Left kidney (tissue), 1 donor: ENCODE measurements at regions not wholly inside any gene's neighbourhood (a gene's known extent, or its start where the extent isn't known, plus 50 kb on each side); places are given as distances from the start of the nearest gene placed in this dataset.
"Not testable (repeated sequence)": the region's sequence is repeated elsewhere in the genome, so short reads cannot be mapped to it uniquely, and the experiment has no call there.

ENCODE experiments used
- DNase-seq: peaks from one replicate; pipeline ENCODE4 v3.0.0-alpha.2; 2013

- no peak for DNase-seq
Measured at GRCh38 chr1:56115701-56116100, 463.7 kb downstream of the PLPP3 start.

GRCh38 chr1:56113679-56114078, 465.7 kb downstream of the PLPP3 start:
- DNase-seq: no peak

GRCh38 chr1:56107275-56107638, 472.1 kb downstream of the PLPP3 start:
- no peak for DNase-seq

- no peak for DNase-seq
Measured at GRCh38 chr1:56106531-56107274, 472.7 kb downstream of the PLPP3 start.

- DNase-seq: no peak
Measured at GRCh38 chr1:56105397-56105796, 474.0 kb downstream of the PLPP3 start.

GRCh38 chr1:56099766-56100265, 479.5 kb downstream of the PLPP3 start:
- DNase-seq: no peak

- DNase-seq: no peak
Measured at GRCh38 chr1:56098946-56099345, 480.4 kb downstream of the PLPP3 start.

- DNase-seq: no peak
Measured at GRCh38 chr1:56097713-56098112, 481.6 kb downstream of the PLPP3 start.

- no peak for DNase-seq
Measured at GRCh38 chr1:56095696-56096665, 483.4 kb downstream of the PLPP3 start.

GRCh38 chr1:56094168-56094567, 485.2 kb downstream of the PLPP3 start:
- DNase-seq: no peak

GRCh38 chr1:56092684-56093570, 486.4 kb downstream of the PLPP3 start:
- DNase-seq: no peak

GRCh38 chr1:56089826-56090225, 489.5 kb downstream of the PLPP3 start:
- DNase-seq: not testable (repeated sequence)

GRCh38 chr1:56084246-56084645, 495.1 kb downstream of the PLPP3 start:
- DNase-seq: no peak

GRCh38 chr1:56081736-56082135, 497.6 kb downstream of the PLPP3 start:
- no peak for DNase-seq

- no peak for DNase-seq
Measured at GRCh38 chr1:56081173-56081572, 498.2 kb downstream of the PLPP3 start.

- no peak for DNase-seq
Measured at GRCh38 chr1:56080123-56080522, 499.2 kb downstream of the PLPP3 start.

- no peak for DNase-seq
Measured at GRCh38 chr1:56079391-56079790, 500.0 kb downstream of the PLPP3 start.

GRCh38 chr1:56077206-56077605, 502.2 kb downstream of the PLPP3 start:
- no peak for DNase-seq

- DNase-seq: peak; percentile 40
Measured at GRCh38 chr1:56074007-56074651, 505.2 kb downstream of the PLPP3 start.

GRCh38 chr1:56073614-56074006, 505.8 kb downstream of the PLPP3 start:
- no peak for DNase-seq

- DNase-seq: no peak
Measured at GRCh38 chr1:56073206-56073605, 506.2 kb downstream of the PLPP3 start.

GRCh38 chr1:56072310-56072709, 507.1 kb downstream of the PLPP3 start:
- DNase-seq: no peak
